UCSD-AML1 (cell line): ENCODE measurements at regions not wholly inside any gene's neighbourhood (a gene's known extent, or its start where the extent isn't known, plus 50 kb on each side); places are given as distances from the start of the nearest gene placed in this dataset.

ENCODE experiments used
- DNase-seq: peaks from one replicate; lab custom pipeline; 2025; ENCODE audit not compliant: unreplicated experiment; lab: John Stamatoyannopoulos, UW

GRCh38 chr7:142420554-142421362, 162.9 kb upstream of the PRSS58 start:
- peak; percentile 14 for DNase-seq

- no peak for DNase-seq
Observed at GRCh38 chr7:142418326-142418725, 160.5 kb upstream of the PRSS58 start.

GRCh38 chr7:142414915-142415314, 157.1 kb upstream of the PRSS58 start:
- no peak for DNase-seq

- DNase-seq, result no peak
Observed at GRCh38 chr7:142414135-142414534, 156.3 kb upstream of the PRSS58 start.

- no peak for DNase-seq
Observed at GRCh38 chr7:142413280-142414000, 155.6 kb upstream of the PRSS58 start.

GRCh38 chr7:142412551-142413193, 154.8 kb upstream of the PRSS58 start:
- no peak for DNase-seq

GRCh38 chr7:142409471-142409870, 151.6 kb upstream of the PRSS58 start:
- DNase-seq, result no peak

GRCh38 chr7:142408794-142409193, 150.9 kb upstream of the PRSS58 start:
- DNase-seq, result no peak

- no peak for DNase-seq
Observed at GRCh38 chr7:142407939-142408570, 150.2 kb upstream of the PRSS58 start.

GRCh38 chr7:142405122-142405765, 147.4 kb upstream of the PRSS58 start:
- no peak for DNase-seq

GRCh38 chr7:142401951-142402350, 144.1 kb upstream of the PRSS58 start:
- DNase-seq, result no peak

- DNase-seq, result no peak
Observed at GRCh38 chr7:142400042-142400533, 142.2 kb upstream of the PRSS58 start.

- DNase-seq, result peak; percentile 11
Observed at GRCh38 chr7:142391191-142391992, 133.5 kb upstream of the PRSS58 start.

- no peak for DNase-seq
Observed at GRCh38 chr7:142389544-142389943, 131.7 kb upstream of the PRSS58 start.

- no peak for DNase-seq
Observed at GRCh38 chr7:142385491-142386340, 127.9 kb upstream of the PRSS58 start.

- DNase-seq, result no peak
Observed at GRCh38 chr7:142384493-142384922, 126.7 kb upstream of the PRSS58 start.

- no peak for DNase-seq
Observed at GRCh38 chr7:142383841-142384492, 126.1 kb upstream of the PRSS58 start.

- DNase-seq, result no peak
Observed at GRCh38 chr7:142381727-142382390, 124.0 kb upstream of the PRSS58 start.
